ENCODE measurements at regions not wholly inside any gene's neighbourhood (a gene's known extent, or its start where the extent isn't known, plus 50 kb on each side); places are given as distances from the start of the nearest gene placed in this dataset.

DNA sequence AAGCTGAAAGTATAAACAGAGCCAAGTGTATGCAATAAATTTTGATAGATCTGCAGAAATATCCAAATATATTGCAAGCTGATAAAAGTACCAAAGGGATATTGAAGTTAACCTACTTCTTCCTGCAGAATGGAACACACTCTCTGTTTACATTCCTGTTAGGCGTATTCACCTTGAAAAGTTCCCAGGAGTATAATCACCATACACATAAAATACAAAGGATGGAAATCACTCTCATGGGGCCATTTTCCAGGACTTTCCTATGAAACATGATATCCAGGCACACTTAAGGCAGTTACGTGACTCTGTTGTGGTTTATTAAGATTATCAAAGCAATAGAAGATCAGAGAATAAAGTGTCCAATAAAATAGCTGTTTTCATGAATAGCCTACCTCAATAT is 1142.3 kb downstream of the NLGN4X start:
- TF ChIP-seq, protein P1, sequence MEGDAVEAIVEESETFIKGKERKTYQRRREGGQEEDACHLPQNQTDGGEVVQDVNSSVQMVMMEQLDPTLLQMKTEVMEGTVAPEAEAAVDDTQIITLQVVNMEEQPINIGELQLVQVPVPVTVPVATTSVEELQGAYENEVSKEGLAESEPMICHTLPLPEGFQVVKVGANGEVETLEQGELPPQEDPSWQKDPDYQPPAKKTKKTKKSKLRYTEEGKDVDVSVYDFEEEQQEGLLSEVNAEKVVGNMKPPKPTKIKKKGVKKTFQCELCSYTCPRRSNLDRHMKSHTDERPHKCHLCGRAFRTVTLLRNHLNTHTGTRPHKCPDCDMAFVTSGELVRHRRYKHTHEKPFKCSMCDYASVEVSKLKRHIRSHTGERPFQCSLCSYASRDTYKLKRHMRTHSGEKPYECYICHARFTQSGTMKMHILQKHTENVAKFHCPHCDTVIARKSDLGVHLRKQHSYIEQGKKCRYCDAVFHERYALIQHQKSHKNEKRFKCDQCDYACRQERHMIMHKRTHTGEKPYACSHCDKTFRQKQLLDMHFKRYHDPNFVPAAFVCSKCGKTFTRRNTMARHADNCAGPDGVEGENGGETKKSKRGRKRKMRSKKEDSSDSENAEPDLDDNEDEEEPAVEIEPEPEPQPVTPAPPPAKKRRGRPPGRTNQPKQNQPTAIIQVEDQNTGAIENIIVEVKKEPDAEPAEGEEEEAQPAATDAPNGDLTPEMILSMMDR (IDR thresholded peaks at IDR 0.05; ENCODE audit: low read depth, low read length) = no peak
- no peak for TF ChIP-seq MYC (IDR thresholded peaks at IDR 0.05; ENCODE audit: low read depth, low read length)
- TF ChIP-seq POLR2A (IDR thresholded peaks at IDR 0.05; ENCODE audit: extremely low read depth, insufficient read length) = no peak
- TF ChIP-seq, protein P2, sequence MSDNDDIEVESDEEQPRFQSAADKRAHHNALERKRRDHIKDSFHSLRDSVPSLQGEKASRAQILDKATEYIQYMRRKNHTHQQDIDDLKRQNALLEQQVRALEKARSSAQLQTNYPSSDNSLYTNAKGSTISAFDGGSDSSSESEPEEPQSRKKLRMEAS (IDR thresholded peaks at IDR 0.05; ENCODE audit: low read depth, low read length) = no peak
- no peak overlapping the region for H3K4me3 ChIP-seq (ENCODE audit: low read depth, low read length)
- DNase-seq (ENCODE audit: low read depth) = no peak

DNA sequence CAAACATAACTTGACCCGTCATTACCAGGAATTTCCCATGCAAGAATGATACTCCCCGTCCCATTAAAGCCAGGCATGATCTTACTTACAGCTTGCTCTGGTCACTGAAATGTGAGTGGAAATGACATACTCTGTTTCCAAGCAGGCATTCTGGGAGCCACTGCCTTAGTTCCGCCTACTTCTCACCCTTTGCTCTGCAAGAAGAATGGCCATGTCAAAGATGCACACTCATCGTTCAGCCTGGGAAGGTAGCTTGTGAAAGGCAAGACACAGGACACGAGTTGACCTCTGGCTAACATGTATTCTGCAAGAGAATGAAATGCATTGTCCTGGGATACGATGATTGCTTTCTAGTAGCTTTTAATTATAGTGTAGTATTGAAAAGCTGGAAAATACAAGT is 1144.4 kb downstream of the NLGN4X start:
- DNase-seq (ENCODE audit: low read depth) = no peak
- TF ChIP-seq MYC (IDR thresholded peaks at IDR 0.05; ENCODE audit: low read depth, low read length) (no peak), POLR2A (IDR thresholded peaks at IDR 0.05; ENCODE audit: extremely low read depth, insufficient read length) (no peak)
- TF ChIP-seq, protein P1 (IDR thresholded peaks at IDR 0.05; ENCODE audit: low read depth, low read length) = no peak
- TF ChIP-seq, protein P2 (IDR thresholded peaks at IDR 0.05; ENCODE audit: low read depth, low read length) = no peak
- no peak overlapping the region for H3K4me3 ChIP-seq (ENCODE audit: low read depth, low read length)

DNA sequence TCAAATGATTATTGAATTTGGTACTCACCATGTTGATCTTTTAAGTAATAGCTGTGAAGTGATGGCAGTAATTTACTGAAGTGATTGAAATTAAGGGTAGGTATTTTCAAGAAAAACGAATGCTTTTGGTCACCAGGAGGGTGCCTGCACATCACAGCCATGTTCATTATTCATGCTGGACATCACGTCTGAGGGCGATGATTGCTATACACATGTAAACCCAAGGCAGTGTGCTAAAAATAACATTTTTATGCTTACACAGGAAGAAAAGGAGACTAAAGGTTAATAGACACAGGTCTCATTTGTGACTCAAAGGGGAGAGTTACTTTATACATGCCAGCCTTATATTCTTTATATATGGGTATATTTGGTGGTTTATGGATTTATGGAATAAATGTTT is 1146.0 kb downstream of the NLGN4X start:
- no peak overlapping the region for H3K4me3 ChIP-seq (ENCODE audit: low read depth, low read length)
- TF ChIP-seq MYC (IDR thresholded peaks at IDR 0.05; ENCODE audit: low read depth, low read length) = no peak
- TF ChIP-seq, protein P1 (IDR thresholded peaks at IDR 0.05; ENCODE audit: low read depth, low read length) = no peak
- no peak for TF ChIP-seq POLR2A (IDR thresholded peaks at IDR 0.05; ENCODE audit: extremely low read depth, insufficient read length)
- TF ChIP-seq, protein P2 (IDR thresholded peaks at IDR 0.05; ENCODE audit: low read depth, low read length) = no peak
- no peak for DNase-seq (ENCODE audit: low read depth)

DNA sequence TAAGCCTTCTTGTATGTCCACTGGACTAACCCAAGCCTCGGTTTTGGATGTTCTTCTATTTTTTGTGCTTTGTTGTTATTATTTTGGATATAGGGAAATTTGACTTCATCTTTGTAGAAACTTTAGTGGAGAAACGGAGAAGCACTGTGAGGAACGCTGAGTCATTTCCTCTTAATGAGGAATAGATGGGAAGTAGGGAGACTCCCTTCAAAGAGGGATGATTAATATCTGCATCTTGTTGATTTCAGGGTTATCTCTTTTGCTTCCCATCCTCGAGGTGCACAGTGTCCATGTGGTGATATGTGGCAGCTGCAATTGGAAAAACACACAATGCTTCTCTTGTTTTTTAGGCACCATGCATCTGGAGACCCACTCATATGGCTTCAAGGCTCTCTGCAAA is 1147.9 kb downstream of the NLGN4X start:
- TF ChIP-seq, protein P2 (IDR thresholded peaks at IDR 0.05; ENCODE audit: low read depth, low read length) = no peak
- TF ChIP-seq POLR2A (IDR thresholded peaks at IDR 0.05; ENCODE audit: extremely low read depth, insufficient read length) (no peak), MYC (IDR thresholded peaks at IDR 0.05; ENCODE audit: low read depth, low read length) (no peak)
- TF ChIP-seq, protein P1 (IDR thresholded peaks at IDR 0.05; ENCODE audit: low read depth, low read length) = no peak
- no peak overlapping the region for H3K4me3 ChIP-seq (ENCODE audit: low read depth, low read length)
- DNase-seq (ENCODE audit: low read depth) = no peak

DNA sequence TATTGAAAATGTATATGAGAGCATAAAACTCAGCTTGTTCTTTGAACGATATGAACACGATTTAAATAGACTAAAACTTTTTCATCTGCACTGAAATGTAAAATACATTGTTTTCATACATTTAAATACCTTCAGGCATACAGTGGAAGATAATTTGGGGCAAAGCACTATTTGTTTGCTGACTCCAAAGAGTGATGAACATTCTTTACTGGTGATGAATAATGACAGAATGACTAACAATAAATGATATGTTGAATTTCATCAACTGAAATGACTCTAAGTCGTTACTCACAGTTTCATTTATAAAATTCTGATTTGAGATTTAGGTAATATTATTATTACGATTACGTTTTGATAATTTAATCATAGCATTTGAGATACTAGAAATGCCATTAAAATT is 1160.1 kb downstream of the NLGN4X start:
- DNase-seq (ENCODE audit: low read depth) = no peak
- TF ChIP-seq MYC (IDR thresholded peaks at IDR 0.05; ENCODE audit: low read depth, low read length) = no peak
- TF ChIP-seq, protein P1 (IDR thresholded peaks at IDR 0.05; ENCODE audit: low read depth, low read length) = no peak
- TF ChIP-seq, protein P2 (IDR thresholded peaks at IDR 0.05; ENCODE audit: low read depth, low read length) = no peak
- no peak for TF ChIP-seq POLR2A (IDR thresholded peaks at IDR 0.05; ENCODE audit: extremely low read depth, insufficient read length)
- no peak overlapping the region for H3K4me3 ChIP-seq (ENCODE audit: low read depth, low read length)

DNA sequence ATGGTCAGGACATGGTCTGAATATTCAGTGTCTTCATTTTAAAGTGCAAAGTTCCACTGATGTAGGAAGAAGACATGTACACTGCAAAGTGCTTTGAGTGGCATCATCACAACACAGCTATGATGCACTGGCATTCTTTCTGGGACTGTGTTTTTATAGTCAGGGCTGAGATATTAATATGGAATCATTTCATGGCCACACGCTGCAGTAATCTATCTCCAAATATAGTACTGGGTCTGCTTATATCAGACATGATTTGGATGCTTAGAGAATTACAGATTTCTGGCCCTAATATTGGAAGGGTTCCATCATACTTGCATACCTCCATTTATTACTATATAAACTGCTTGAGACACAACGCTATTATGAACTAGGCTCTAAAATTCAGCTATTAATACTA is 1170.9 kb downstream of the NLGN4X start:
- H3K4me3 ChIP-seq (ENCODE audit: low read depth, low read length) = no peak overlapping the region
- DNase-seq (ENCODE audit: low read depth) = no peak
- TF ChIP-seq, protein P2 (IDR thresholded peaks at IDR 0.05; ENCODE audit: low read depth, low read length) = no peak
- TF ChIP-seq, protein P1 (IDR thresholded peaks at IDR 0.05; ENCODE audit: low read depth, low read length) = no peak
- no peak for TF ChIP-seq MYC (IDR thresholded peaks at IDR 0.05; ENCODE audit: low read depth, low read length)
- TF ChIP-seq POLR2A (IDR thresholded peaks at IDR 0.05; ENCODE audit: extremely low read depth, insufficient read length) = no peak
